Mesenchymal stem cell (in vitro differentiated cells and primary cell): ENCODE measurements at regions not wholly inside any gene's neighbourhood (a gene's known extent, or its start where the extent isn't known, plus 50 kb on each side); places are given as distances from the start of the nearest gene placed in this dataset.

ENCODE experiments used
- DNase-seq: peaks from one replicate; pipeline ENCODE4 v3.0.0-alpha.2; 2013
- H2AFZ ChIP-seq: one replicate; pipeline ENCODE4 v1.6.1; 2013; ENCODE audit warnings: low read depth, mild to moderate bottlenecking, control low read depth, inconsistent platforms, low read length, moderate library complexity
- H2AK5ac ChIP-seq: 2 replicates; pipeline ENCODE4 v1.6.1; 2013; ENCODE audit warnings: low read length, moderate library complexity, mild to moderate bottlenecking, inconsistent platforms; ENCODE audit not compliant: severe bottlenecking
- H2BK120ac ChIP-seq: one replicate; pipeline ENCODE4 v1.6.1; 2013; ENCODE audit warnings: low read depth, mild to moderate bottlenecking, inconsistent platforms, low read length, moderate library complexity
- H2BK12ac ChIP-seq, 2 experiments: one replicate each; pipeline ENCODE4 v1.6.1; 2013; ENCODE audit warnings: inconsistent platforms in 2 of 2, low read length in 2 of 2, mild to moderate bottlenecking in 2 of 2, moderate library complexity in 2 of 2, control low read depth in 1 of 2
- H2BK15ac ChIP-seq: one replicate; pipeline ENCODE4 v1.6.1; 2013; ENCODE audit warnings: mild to moderate bottlenecking, low read depth, inconsistent platforms; ENCODE audit not compliant: poor library complexity, severe bottlenecking
- H2BK5ac ChIP-seq: 2 replicates; pipeline ENCODE4 v1.6.1; 2013; ENCODE audit warnings: low read depth, mild to moderate bottlenecking, low read length, control low read depth, inconsistent platforms; ENCODE audit not compliant: poor library complexity, severe bottlenecking
- H3K14ac ChIP-seq, 2 experiments: one replicate each; pipeline ENCODE4 v1.6.1; 2013; ENCODE audit warnings: inconsistent platforms in 2 of 2, low read length in 2 of 2, control low read depth in 1 of 2, mild to moderate bottlenecking in 1 of 2, moderate library complexity in 1 of 2
- H3K18ac ChIP-seq, 2 experiments: one replicate each; pipeline ENCODE4 v1.6.1; 2013; ENCODE audit warnings: inconsistent platforms in 2 of 2, low read length in 2 of 2, control low read depth in 1 of 2, low read depth in 1 of 2, mild to moderate bottlenecking in 1 of 2
- H3K23ac ChIP-seq, 2 experiments: one replicate each; pipeline ENCODE4 v1.6.1; 2013; ENCODE audit warnings: inconsistent platforms in 2 of 2, low read length in 2 of 2, mild to moderate bottlenecking in 2 of 2, moderate library complexity in 2 of 2, control low read depth in 1 of 2
- H3K27ac ChIP-seq: 2 replicates; pipeline ENCODE4 v1.5.1; 2013; ENCODE audit warnings: mild to moderate bottlenecking, moderate library complexity, low read length, control low read depth, inconsistent platforms; ENCODE audit not compliant: poor library complexity, severe bottlenecking
- H3K27me3 ChIP-seq, 2 experiments: 2 replicates each; pipeline versions ENCODE4 v1.6.1 to v1.7.0; 2013; ENCODE audit warnings: low read length in 2 of 2, mild to moderate bottlenecking in 2 of 2, moderate library complexity in 2 of 2, control low read depth in 1 of 2, inconsistent platforms in 1 of 2; ENCODE audit not compliant: control insufficient read depth in 1 of 2, insufficient read depth in 1 of 2
- H3K36me3 ChIP-seq, 2 experiments: 2 replicates each; pipeline versions ENCODE4 v1.6.1 to v1.7.0; 2013; ENCODE audit warnings: low read length in 2 of 2, control low read depth in 1 of 2, inconsistent platforms in 1 of 2, low read depth in 1 of 2, mild to moderate bottlenecking in 1 of 2; ENCODE audit not compliant: insufficient read depth in 2 of 2, control insufficient read depth in 1 of 2
- H3K4ac ChIP-seq, 2 experiments: one replicate each; pipeline ENCODE4 v1.6.1; 2013; ENCODE audit warnings: inconsistent platforms in 2 of 2, low read length in 2 of 2, mild to moderate bottlenecking in 2 of 2, moderate library complexity in 2 of 2, control low read depth in 1 of 2, low read depth in 1 of 2
- H3K4me1 ChIP-seq: 2 replicates; pipeline ENCODE4 v1.6.1; 2013; ENCODE audit warnings: low read depth, low read length, control low read depth; ENCODE audit not compliant: control insufficient read depth, insufficient read depth
- H3K4me2 ChIP-seq: 2 replicates; pipeline ENCODE4 v1.6.1; 2013; ENCODE audit warnings: low read length, mild to moderate bottlenecking, inconsistent platforms; ENCODE audit not compliant: poor library complexity, severe bottlenecking
- H3K4me3 ChIP-seq, 2 experiments: 2 replicates each; pipeline versions ENCODE4 v1.5.1 to v1.7.0; 2013; ENCODE audit warnings: low read length in 2 of 2, mild to moderate bottlenecking in 2 of 2, control low read depth in 1 of 2, low read depth in 1 of 2; ENCODE audit not compliant: insufficient read depth in 1 of 2
- H3K79me1 ChIP-seq: replicated peaks from 2 replicates; pipeline ENCODE4 v1.6.1; 2013; ENCODE audit warnings: mild to moderate bottlenecking, control low read depth, low read length, inconsistent platforms; ENCODE audit not compliant: poor library complexity, severe bottlenecking
- H3K9ac ChIP-seq: 2 replicates; pipeline ENCODE4 v1.7.0; 2013; ENCODE audit warnings: mild to moderate bottlenecking, low read length, moderate library complexity
- H3K9me3 ChIP-seq: 2 replicates; pipeline ENCODE4 v1.7.0; 2013; ENCODE audit warnings: mild to moderate bottlenecking, low read length; ENCODE audit not compliant: control insufficient read depth
- H4K8ac ChIP-seq: one replicate; pipeline ENCODE4 v1.6.1; 2013; ENCODE audit warnings: inconsistent platforms, mild to moderate bottlenecking, low read length, moderate library complexity
- H4K91ac ChIP-seq: one replicate; pipeline ENCODE4 v1.6.1; 2013; ENCODE audit warnings: mild to moderate bottlenecking, low read length, inconsistent platforms
- WGBS: methylation state at CpG from one replicate; pipeline ENCODE4 v1.1.7; 2013; ENCODE audit warnings: mixed read lengths; 5-methylcytosine and 5-hydroxymethylcytosine counted together

DNA sequence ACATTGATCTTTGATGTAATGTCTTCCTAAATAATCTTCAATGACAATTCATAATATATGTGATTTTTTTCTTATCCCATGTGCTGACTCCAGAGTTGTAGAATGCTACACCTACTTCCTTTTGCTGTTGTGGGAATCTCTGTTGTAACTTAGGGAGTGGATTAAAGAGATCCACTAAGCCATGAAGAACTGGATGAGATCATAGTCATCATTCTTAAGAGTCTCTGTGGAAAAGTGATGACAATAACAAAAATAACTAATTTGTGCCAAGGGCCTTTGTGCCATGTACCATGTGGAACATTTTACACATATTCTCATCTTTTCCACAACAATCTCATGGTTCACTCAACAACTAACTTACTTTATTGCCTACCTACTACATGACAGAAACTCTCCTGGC, 162.9 kb upstream of the PDZRN3 start:
- Histone ChIP-seq H2AFZ (no peak overlapping the region), H2BK5ac (no peak overlapping the region), H3K9ac (peak overlapping the region; percentile 75), H2BK120ac (no peak overlapping the region), H3K27ac (no peak overlapping the region), H3K4ac (no peak overlapping the region), H3K23ac (no peak overlapping the region), H3K27me3 (no peaks in the 10 kb centered on the region), H3K14ac (no peak overlapping the region), H3K18ac (no peak overlapping the region), H3K79me1 (no peaks in the 10 kb centered on the region), H2BK15ac (no peak overlapping the region), H3K36me3 (no peaks in the 10 kb centered on the region), H4K91ac (no peak overlapping the region), H3K9me3 (no peaks in the 10 kb centered on the region), H4K8ac (no peak overlapping the region), H2BK12ac (no peak overlapping the region), H3K4me2 (no peak overlapping the region), H2AK5ac (no peak overlapping the region), H3K4me1 (peaks cover 2% of the 10 kb centered on the region), H3K4me3 (peak overlapping the region in 1 of 2 experiments; percentile 26)
- no peak for DNase-seq

DNA sequence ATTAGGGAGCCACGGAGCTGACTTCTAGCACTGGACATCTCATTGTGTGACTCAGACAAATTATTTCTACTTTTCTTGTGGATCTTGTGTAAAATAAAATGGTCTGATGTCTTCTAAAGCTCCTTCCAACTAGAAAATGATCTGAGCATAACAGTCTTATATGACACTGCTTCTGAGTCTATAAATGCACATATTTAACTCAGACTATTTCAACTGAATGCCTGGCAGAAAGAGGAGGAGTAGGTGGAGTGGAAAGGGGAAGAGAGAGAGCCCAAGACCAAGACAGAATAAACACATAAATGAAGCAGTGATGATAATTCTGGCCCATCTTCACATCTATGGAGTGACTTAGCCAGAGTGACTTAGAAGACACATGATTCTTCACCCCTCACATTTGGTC, 162.3 kb upstream of the PDZRN3 start:
- Histone ChIP-seq H4K8ac (no peak overlapping the region), H3K36me3 (no peaks in the 10 kb centered on the region), H2BK5ac (peak overlapping the region; percentile 50), H3K4ac (peak overlapping the region in 1 of 2 experiments; percentile 28), H3K4me3 (peak overlapping the region in 1 of 2 experiments; percentile 26), H2AK5ac (peak overlapping the region; percentile 91), H2BK15ac (no peak overlapping the region), H3K79me1 (no peaks in the 10 kb centered on the region), H3K9ac (peak overlapping the region; percentile 75), H3K27ac (peak overlapping the region; percentile 80), H2AFZ (no peak overlapping the region), H3K27me3 (no peaks in the 10 kb centered on the region), H3K4me2 (no peak overlapping the region), H2BK12ac (no peak overlapping the region), H2BK120ac (no peak overlapping the region), H3K9me3 (no peaks in the 10 kb centered on the region), H3K14ac (no peak overlapping the region), H3K23ac (no peak overlapping the region), H3K18ac (no peak overlapping the region), H3K4me1 (peaks cover 2% of the 10 kb centered on the region), H4K91ac (no peak overlapping the region)
- no peak for DNase-seq
- no CpG with 5 or more reads among the region's 1 CpG for WGBS

DNA sequence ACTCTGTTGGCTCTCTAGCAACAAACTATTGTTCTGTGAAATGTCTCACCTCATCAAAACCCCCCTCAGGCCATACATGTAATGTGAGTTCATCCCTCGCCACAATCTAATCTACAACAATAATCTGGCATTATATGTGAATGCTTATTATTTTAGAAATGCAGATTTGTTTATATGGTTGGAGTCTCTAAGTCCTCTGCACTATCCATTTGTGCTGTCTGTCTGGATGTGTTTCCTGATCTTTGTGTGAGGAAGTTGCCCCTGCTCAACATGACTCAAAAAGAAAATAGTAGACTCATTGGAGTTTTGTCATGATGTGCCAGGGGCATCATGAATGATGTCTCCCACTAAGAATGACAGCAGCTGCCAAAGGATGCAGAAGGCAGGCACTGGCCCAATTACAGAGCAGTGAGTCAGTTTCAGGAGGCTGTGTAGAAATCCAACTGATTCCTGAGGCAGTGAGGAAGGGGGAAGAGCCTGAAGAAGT, 161.6 kb upstream of the PDZRN3 start:
- Histone ChIP-seq H2BK12ac (no peak overlapping the region), H3K36me3 (no peaks in the 10 kb centered on the region), H3K23ac (no peak overlapping the region), H3K4me1 (peaks cover 2% of the 10 kb centered on the region), H4K8ac (no peak overlapping the region), H3K4me3 (peak overlapping the region in 1 of 2 experiments; percentile 35), H3K9ac (peak overlapping the region; percentile 77), H4K91ac (no peak overlapping the region), H3K79me1 (no peaks in the 10 kb centered on the region), H3K18ac (no peak overlapping the region), H3K14ac (no peak overlapping the region), H2BK15ac (no peak overlapping the region), H3K27me3 (no peaks in the 10 kb centered on the region), H3K4ac (no peak overlapping the region), H2AFZ (no peak overlapping the region), H2BK5ac (no peak overlapping the region), H2BK120ac (no peak overlapping the region), H3K27ac (peak overlapping the region; percentile 87), H3K4me2 (no peak overlapping the region), H3K9me3 (no peaks in the 10 kb centered on the region), H2AK5ac (no peak overlapping the region)
- no CpG with 5 or more reads among the region's 1 CpG for WGBS
- DNase-seq: peak; percentile 63

DNA sequence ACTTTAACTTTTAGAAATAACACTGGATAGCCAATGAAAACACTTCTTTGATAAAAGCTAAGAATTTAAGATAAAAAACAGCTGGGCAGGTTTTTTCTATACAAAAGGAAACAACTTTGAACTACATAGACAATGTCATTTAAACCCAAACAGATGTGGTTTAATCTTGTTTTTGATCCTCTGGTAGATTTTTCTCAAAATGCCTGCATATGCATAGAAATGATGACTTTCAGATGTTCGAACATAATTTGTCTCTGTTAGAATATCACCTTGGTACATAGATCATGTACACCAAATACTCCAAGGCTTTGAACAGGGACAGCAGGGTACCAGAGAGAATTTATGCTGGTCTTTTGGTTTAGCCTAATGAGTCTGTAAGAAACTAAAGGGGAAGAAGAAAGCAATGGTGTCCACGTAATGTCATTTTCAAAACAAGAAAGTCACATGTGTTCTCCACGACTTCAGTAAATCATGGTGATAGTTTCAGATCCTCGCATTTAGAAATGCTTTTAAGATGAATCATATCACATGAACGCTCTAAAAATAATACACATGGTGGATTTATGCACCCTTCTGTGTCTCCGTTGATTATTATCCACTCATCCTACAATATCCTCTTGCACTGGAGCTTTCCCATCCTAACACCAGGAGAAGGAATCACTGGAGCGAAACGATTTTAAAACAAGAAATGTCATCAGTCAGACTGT, 160.1 kb upstream of the PDZRN3 start:
- Histone ChIP-seq H2AK5ac (no peak overlapping the region), H4K8ac (no peak overlapping the region), H3K4me2 (no peak overlapping the region), H2AFZ (no peak overlapping the region), H2BK5ac (no peak overlapping the region), H2BK120ac (no peak overlapping the region), H3K9me3 (no peaks in the 10 kb centered on the region), H3K4me1 (peaks cover 2% of the 10 kb centered on the region), H3K27ac (peak overlapping the region; percentile 72), H3K4ac (no peak overlapping the region), H3K14ac (no peak overlapping the region), H3K36me3 (no peaks in the 10 kb centered on the region), H3K27me3 (no peaks in the 10 kb centered on the region), H2BK15ac (no peak overlapping the region), H3K79me1 (no peaks in the 10 kb centered on the region), H4K91ac (no peak overlapping the region), H3K9ac (peak overlapping the region; percentile 28), H3K18ac (no peak overlapping the region), H3K4me3 (no peak overlapping the region), H3K23ac (no peak overlapping the region), H2BK12ac (no peak overlapping the region)
- WGBS: 68% methylated on average over 7 of the region's 8 CpGs
- DNase-seq: peak; percentile 39
